ENCODE measurements at regions not wholly inside any gene's neighbourhood (a gene's known extent, or its start where the extent isn't known, plus 50 kb on each side); places are given as distances from the start of the nearest gene placed in this dataset.
A peak's percentile ranks its signal among the peaks of the same experiment; 100 is the strongest.

GRCh38 chr19:30083125-30083681 lies 141.2 kb downstream of the URI1 start:
- Histone ChIP-seq H3K9me3 (no peaks in the 10 kb centered on the region), H3K9ac (no peak overlapping the region), H3K27ac (no peak overlapping the region)

DNA sequence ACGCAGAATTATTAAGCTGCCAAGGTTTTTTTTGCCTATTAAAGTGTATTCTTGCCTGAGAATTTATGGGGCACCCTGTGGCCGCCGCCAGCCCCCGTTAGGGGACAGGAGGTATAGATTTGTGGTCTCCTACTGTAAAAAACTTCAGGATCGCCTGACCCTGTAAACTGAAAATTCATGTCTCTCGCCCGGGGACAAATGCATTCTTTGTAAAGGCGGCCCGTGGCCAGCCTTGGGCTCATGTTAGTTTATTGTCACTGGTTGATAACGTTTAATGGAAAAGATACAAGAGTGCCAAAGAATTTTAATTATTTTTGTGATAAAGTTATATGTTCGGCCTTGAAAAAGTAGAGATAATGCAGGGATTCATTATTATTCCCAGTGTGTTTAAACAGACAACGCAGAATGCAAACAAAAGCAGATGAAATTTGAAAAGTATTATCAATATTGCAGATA lies 141.7 kb downstream of the URI1 start:
- Histone ChIP-seq H3K4me2 (no peak overlapping the region), H3K4me1 (peaks cover 14% of the 10 kb centered on the region)
- TF ChIP-seq Cebpa-rat (IDR thresholded peaks at IDR 0.05): no peak

More at GRCh38 chr19:30083125-30083681, 141.2 kb downstream of the URI1 start:
- no peaks in the 10 kb centered on the region for H3K27me3 ChIP-seq
- H3K36me3 ChIP-seq: no peaks in the 10 kb centered on the region
- no peaks in the 10 kb centered on the region for H4K20me1 ChIP-seq
- H3K4me1 ChIP-seq: peaks cover 14% of the 10 kb centered on the region
- H3K4me2 ChIP-seq: no peak overlapping the region
- no peak overlapping the region for H3K4me3 ChIP-seq
- TF ChIP-seq Cebpa-rat (IDR thresholded peaks at IDR 0.05): no peak

DNA sequence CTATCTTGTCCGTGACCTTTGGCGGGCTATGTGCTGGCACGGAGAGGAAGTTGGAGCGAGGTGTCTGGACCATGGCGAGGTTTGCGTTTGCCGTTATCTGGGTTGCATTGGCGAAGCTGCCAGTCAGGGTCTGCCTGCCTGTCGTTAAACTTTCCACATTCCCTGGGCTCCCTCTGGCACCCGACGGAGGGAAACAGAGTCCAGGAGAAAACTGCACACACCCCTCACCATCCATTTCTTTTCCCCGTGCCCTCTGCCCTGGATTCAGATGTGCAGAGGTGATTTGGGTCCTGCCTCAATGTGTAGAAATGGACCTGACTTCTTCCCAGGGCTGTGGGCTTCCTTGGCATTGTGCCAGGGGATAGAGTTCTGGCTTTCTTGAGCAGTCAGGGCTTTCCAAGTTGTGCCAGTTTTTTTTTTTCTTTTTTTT lies 142.4 kb downstream of the URI1 start:
- Histone ChIP-seq H4K20me1 (no peaks in the 10 kb centered on the region), H3K4me1 (peaks cover 14% of the 10 kb centered on the region), H3K9ac (no peak overlapping the region), H3K4me3 (no peak overlapping the region), H3K9me3 (no peaks in the 10 kb centered on the region), H3K27ac (no peak overlapping the region), H3K36me3 (no peaks in the 10 kb centered on the region), H3K4me2 (no peak overlapping the region), H3K27me3 (no peaks in the 10 kb centered on the region)
- no peak for TF ChIP-seq Cebpa-rat (IDR thresholded peaks at IDR 0.05)

More for the DNA sequence above, 141.7 kb downstream of the URI1 start:
- H3K27ac ChIP-seq: no peak overlapping the region
- no peaks in the 10 kb centered on the region for H3K9me3 ChIP-seq
- H3K4me3 ChIP-seq: no peak overlapping the region
- no peaks in the 10 kb centered on the region for H3K27me3 ChIP-seq
- H4K20me1 ChIP-seq: no peaks in the 10 kb centered on the region
- no peak overlapping the region for H3K9ac ChIP-seq
- no peaks in the 10 kb centered on the region for H3K36me3 ChIP-seq

GRCh38 chr19:30085394-30085793 lies 143.4 kb downstream of the URI1 start:
- H3K4me2 ChIP-seq: peak overlapping the region; percentile 54
- no peaks in the 10 kb centered on the region for H3K9me3 ChIP-seq
- no peak overlapping the region for H3K4me3 ChIP-seq
- no peak overlapping the region; the same call in 1 of the 2 replicates for H3K9ac ChIP-seq
- peaks cover 14% of the 10 kb centered on the region for H3K4me1 ChIP-seq
- no peaks in the 10 kb centered on the region for H3K36me3 ChIP-seq
- no peaks in the 10 kb centered on the region for H4K20me1 ChIP-seq
- TF ChIP-seq Cebpa-rat (IDR thresholded peaks at IDR 0.05): no peak
- no peaks in the 10 kb centered on the region for H3K27me3 ChIP-seq
- peak overlapping the region; percentile 55 for H3K27ac ChIP-seq

- H3K27me3 ChIP-seq: no peaks in the 10 kb centered on the region
- no peak for TF ChIP-seq Cebpa-rat (IDR thresholded peaks at IDR 0.05)
Measured at GRCh38 chr19:30086220-30086619, 144.2 kb downstream of the URI1 start.

GRCh38 chr19:30086916-30087315 lies 144.9 kb downstream of the URI1 start:
- Histone ChIP-seq H3K9ac (no peak overlapping the region), H4K20me1 (no peaks in the 10 kb centered on the region), H3K9me3 (no peaks in the 10 kb centered on the region), H3K36me3 (no peaks in the 10 kb centered on the region), H3K4me2 (no peak overlapping the region), H3K27ac (no peak overlapping the region), H3K27me3 (no peaks in the 10 kb centered on the region), H3K4me1 (peaks cover 21% of the 10 kb centered on the region), H3K4me3 (no peak overlapping the region)
- no peak for TF ChIP-seq Cebpa-rat (IDR thresholded peaks at IDR 0.05)

More at GRCh38 chr19:30086220-30086619, 144.2 kb downstream of the URI1 start:
- H3K4me2 ChIP-seq: no peak overlapping the region
- no peak overlapping the region for H3K9ac ChIP-seq
- H3K4me3 ChIP-seq: no peak overlapping the region
- H3K4me1 ChIP-seq: peaks cover 21% of the 10 kb centered on the region
- no peaks in the 10 kb centered on the region for H3K9me3 ChIP-seq
- no peak overlapping the region for H3K27ac ChIP-seq
- no peaks in the 10 kb centered on the region for H4K20me1 ChIP-seq
- H3K36me3 ChIP-seq: no peaks in the 10 kb centered on the region

DNA sequence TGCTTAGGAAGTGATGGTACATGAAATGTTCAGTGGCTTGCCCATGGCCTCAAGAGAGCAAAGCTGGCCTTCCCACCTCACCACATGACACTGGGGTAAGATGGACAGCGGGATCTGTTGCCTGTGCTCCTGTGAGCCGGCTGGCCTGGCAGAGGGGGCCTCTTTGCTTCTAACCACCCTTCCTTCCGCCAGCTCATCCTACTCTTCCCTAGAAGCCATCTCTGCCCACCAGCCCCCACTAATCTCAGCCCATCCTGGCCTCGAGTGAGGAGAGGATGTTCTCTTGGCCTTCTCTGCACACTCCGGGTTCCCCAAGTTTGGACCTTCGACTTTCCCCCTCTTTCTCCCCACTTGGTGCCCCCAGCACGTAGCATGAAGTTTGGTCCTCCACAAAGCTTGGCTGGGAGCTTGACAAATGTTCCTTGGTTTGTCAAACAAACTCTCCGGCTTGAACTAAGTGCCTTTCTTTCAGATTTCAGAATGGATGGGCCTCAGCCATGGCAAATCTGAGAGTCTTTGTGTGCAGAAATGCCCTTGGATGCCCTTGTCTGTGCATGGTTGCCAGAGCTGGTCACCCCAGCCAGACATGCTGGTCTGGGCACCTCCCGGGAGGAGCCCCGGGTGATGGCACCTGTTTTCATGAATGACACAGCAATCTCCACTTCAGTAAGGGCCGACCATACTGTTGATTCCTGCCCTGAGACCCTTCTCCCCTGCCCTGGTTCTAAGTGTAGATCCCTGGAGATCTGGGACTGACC lies 145.5 kb downstream of the URI1 start:
- H4K20me1 ChIP-seq: no peaks in the 10 kb centered on the region
- no peaks in the 10 kb centered on the region for H3K9me3 ChIP-seq
- H3K36me3 ChIP-seq: no peaks in the 10 kb centered on the region
- no peak for TF ChIP-seq Cebpa-rat (IDR thresholded peaks at IDR 0.05)
- H3K4me3 ChIP-seq: no peak overlapping the region
- no peak overlapping the region for H3K9ac ChIP-seq
- no peak overlapping the region for H3K4me2 ChIP-seq
- H3K27ac ChIP-seq: no peak overlapping the region
- peaks cover 21% of the 10 kb centered on the region for H3K4me1 ChIP-seq
- no peaks in the 10 kb centered on the region for H3K27me3 ChIP-seq

DNA sequence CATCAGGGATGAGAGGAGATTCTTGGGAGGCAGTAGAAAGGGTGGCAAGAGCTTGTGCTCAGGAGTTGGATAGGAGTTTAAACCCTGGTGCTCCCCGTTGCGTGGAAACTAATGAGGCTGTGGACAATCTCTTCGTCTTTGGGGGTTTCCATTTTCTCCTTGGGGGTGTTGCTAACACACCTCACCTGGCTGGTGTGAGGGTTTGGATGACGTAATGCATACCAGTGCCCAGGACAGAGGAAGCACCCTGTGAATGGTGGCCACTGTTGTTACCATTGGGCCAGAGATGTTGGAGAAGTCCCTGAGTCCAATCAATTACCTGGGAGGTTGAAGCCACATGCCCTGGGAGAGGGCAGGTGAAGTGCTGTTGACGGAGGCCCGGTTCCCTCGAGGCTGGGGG lies 146.5 kb downstream of the URI1 start:
- H3K9ac ChIP-seq: no peak overlapping the region
- H3K27me3 ChIP-seq: no peaks in the 10 kb centered on the region
- no peak overlapping the region for H3K27ac ChIP-seq
- peaks cover 21% of the 10 kb centered on the region for H3K4me1 ChIP-seq
- H4K20me1 ChIP-seq: no peaks in the 10 kb centered on the region
- H3K36me3 ChIP-seq: no peaks in the 10 kb centered on the region
- H3K4me3 ChIP-seq: no peak overlapping the region
- no peak overlapping the region for H3K4me2 ChIP-seq
- H3K9me3 ChIP-seq: no peaks in the 10 kb centered on the region
- no peak for TF ChIP-seq Cebpa-rat (IDR thresholded peaks at IDR 0.05)

DNA sequence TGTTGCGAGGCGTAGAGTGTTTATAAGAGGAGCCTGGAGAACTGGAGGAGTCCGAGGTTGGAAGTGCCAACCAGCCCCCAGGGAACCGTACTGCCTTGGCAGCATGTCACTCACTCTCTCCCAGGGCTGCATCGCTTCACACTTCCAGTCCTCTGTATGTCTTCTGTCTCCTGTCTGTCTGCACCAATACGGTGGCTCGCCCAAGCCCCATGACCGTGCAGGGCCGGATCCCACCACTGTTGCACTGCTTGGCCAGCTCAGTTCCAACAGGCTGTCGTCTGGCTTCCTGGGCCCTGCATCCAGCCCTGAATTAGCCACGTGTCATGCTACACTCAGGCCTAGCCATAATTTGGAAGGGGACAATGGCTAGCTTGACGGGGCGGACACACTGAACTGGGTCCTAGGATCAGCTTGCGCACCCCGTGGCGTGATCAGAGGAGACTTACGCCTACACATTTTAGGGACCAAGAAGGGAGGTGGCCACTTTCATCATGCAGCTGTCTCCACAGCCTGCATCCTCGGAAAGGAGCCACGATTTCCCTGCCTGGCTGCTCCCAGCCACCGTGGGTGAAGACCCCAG lies 147.1 kb downstream of the URI1 start:
- Histone ChIP-seq H3K27ac (no peak overlapping the region), H3K9ac (no peak overlapping the region), H3K9me3 (no peaks in the 10 kb centered on the region), H3K4me2 (no peak overlapping the region), H3K27me3 (no peaks in the 10 kb centered on the region), H3K4me3 (no peak overlapping the region), H3K36me3 (no peaks in the 10 kb centered on the region), H3K4me1 (peaks cover 21% of the 10 kb centered on the region), H4K20me1 (no peaks in the 10 kb centered on the region)
- no peak for TF ChIP-seq Cebpa-rat (IDR thresholded peaks at IDR 0.05)

GRCh38 chr19:30090476-30090875 lies 148.4 kb downstream of the URI1 start:
- H3K4me2 ChIP-seq: no peak overlapping the region
- TF ChIP-seq Cebpa-rat (IDR thresholded peaks at IDR 0.05): no peak
- H3K9me3 ChIP-seq: no peaks in the 10 kb centered on the region
- peaks cover 14% of the 10 kb centered on the region for H3K4me1 ChIP-seq
- no peaks in the 10 kb centered on the region for H4K20me1 ChIP-seq
- no peak overlapping the region for H3K4me3 ChIP-seq
- no peaks in the 10 kb centered on the region for H3K27me3 ChIP-seq
- no peak overlapping the region for H3K27ac ChIP-seq
- no peak overlapping the region for H3K9ac ChIP-seq
- no peaks in the 10 kb centered on the region for H3K36me3 ChIP-seq
